ENCODE measurements at regions not wholly inside any gene's neighbourhood (a gene's known extent, or its start where the extent isn't known, plus 50 kb on each side); places are given as distances from the start of the nearest gene placed in this dataset.

GRCh38 chr10:130372222-130372621, 236.0 kb downstream of the GLRX3 start:
- no peak for DNase-seq

GRCh38 chr10:130372866-130373265, 236.7 kb downstream of the GLRX3 start:
- no peak for DNase-seq

GRCh38 chr10:130377986-130378540, 241.9 kb downstream of the GLRX3 start:
- no peak for DNase-seq

- DNase-seq, result no peak
These were observed 242.6 kb downstream of the GLRX3 start for GRCh38 chr10:130378556-130379400.

GRCh38 chr10:130380056-130380455, 243.9 kb downstream of the GLRX3 start:
- no peak for DNase-seq

- no peak for DNase-seq
These were observed 245.8 kb downstream of the GLRX3 start for GRCh38 chr10:130382031-130382430.

GRCh38 chr10:130387936-130388580, 251.9 kb downstream of the GLRX3 start:
- no peak for DNase-seq

- no peak for DNase-seq
These were observed 252.6 kb downstream of the GLRX3 start for GRCh38 chr10:130388746-130389145.

- no peak for DNase-seq
These were observed 253.7 kb downstream of the GLRX3 start for GRCh38 chr10:130389906-130390305.

- no peak for DNase-seq
These were observed 255.8 kb downstream of the GLRX3 start for GRCh38 chr10:130392031-130392430.

GRCh38 chr10:130393342-130393741, 257.2 kb downstream of the GLRX3 start:
- DNase-seq, result no peak

- DNase-seq, result no peak
These were observed 258.6 kb downstream of the GLRX3 start for GRCh38 chr10:130394832-130395231.

GRCh38 chr10:130395248-130395936, 259.2 kb downstream of the GLRX3 start:
- no peak for DNase-seq

- no peak for DNase-seq
These were observed 259.9 kb downstream of the GLRX3 start for GRCh38 chr10:130396044-130396443.

- no peak for DNase-seq
These were observed 262.2 kb downstream of the GLRX3 start for GRCh38 chr10:130398090-130398994.

- DNase-seq, result no peak
These were observed 263.3 kb downstream of the GLRX3 start for GRCh38 chr10:130399425-130399950.

- DNase-seq, result no peak
These were observed 264.7 kb downstream of the GLRX3 start for GRCh38 chr10:130400890-130401289.

- no peak for DNase-seq
These were observed 265.9 kb downstream of the GLRX3 start for GRCh38 chr10:130401860-130402765.

GRCh38 chr10:130403153-130404075, 267.2 kb downstream of the GLRX3 start:
- no peak for DNase-seq

Measured in activated CD8-positive, alpha-beta memory T cell treated with anti-CD3 and anti-CD28 coated beads, Interleukin-2, amount 50 U/mL, for 4 hours (primary cell).